Gastroesophageal sphincter (tissue), 3 donors: ENCODE measurements at regions not wholly inside any gene's neighbourhood (a gene's known extent, or its start where the extent isn't known, plus 50 kb on each side); places are given as distances from the start of the nearest gene placed in this dataset.

ENCODE experiments used
- CTCF ChIP-seq, 4 experiments: fragments of 200-600 bp in 2 of 4; fragments of 450-650 bp in 2 of 4; sonication (generic) in 1 of 4; IDR thresholded peaks; one replicate each; pipeline ENCODE4 v1.5.1; 2017 to 2019; ENCODE audit warnings: antibody characterized with exemption in 4 of 4, mild to moderate bottlenecking in 2 of 4, moderate library complexity in 2 of 4
- POLR2A ChIP-seq, 2 donors: fragments of 450-650 bp; IDR thresholded peaks; one replicate each; pipeline ENCODE4 v1.6.1; 2017; ENCODE audit warnings: antibody characterized with exemption in 2 of 2, mild to moderate bottlenecking in 2 of 2, moderate library complexity in 1 of 2

- no peak for TF ChIP-seq POLR2A (IDR thresholded peaks at IDR 0.05)
- no peak for TF ChIP-seq CTCF (IDR thresholded peaks at IDR 0.05)
Observed at GRCh38 chrX:82038793-82039192, 836.9 kb downstream of the SH3BGRL start.
